D721Med (cell line): ENCODE measurements at regions not wholly inside any gene's neighbourhood (a gene's known extent, or its start where the extent isn't known, plus 50 kb on each side); places are given as distances from the start of the nearest gene placed in this dataset.

Source experiments
- DNase-seq: peaks from one replicate; pipeline ENCODE4 v3.0.0; 2011; ENCODE audit warnings: low spot score; ENCODE audit not compliant: insufficient read length
- FAIRE-seq: peaks from 2 replicates; lab custom pipeline; 2011; peaks lifted over from hg19 to GRCh38; lab: Jason Lieb, UNC
- CTCF ChIP-seq: IDR thresholded peaks from 2 replicates; pipeline ENCODE4 v1.5.1; 2012; ENCODE audit warnings: mild to moderate bottlenecking, control low read depth; ENCODE audit not compliant: insufficient read depth; ENCODE audit errors: missing control alignments

GRCh38 chr21:14878971-14879370, 185.8 kb downstream of the NRIP1 start:
- no peak for DNase-seq
- no peak for TF ChIP-seq CTCF
- no peak for FAIRE-seq

- no peak for TF ChIP-seq CTCF
- DNase-seq (no peak), FAIRE-seq (no peak)
These were observed 187.1 kb downstream of the NRIP1 start for GRCh38 chr21:14877581-14878228.

DNA sequence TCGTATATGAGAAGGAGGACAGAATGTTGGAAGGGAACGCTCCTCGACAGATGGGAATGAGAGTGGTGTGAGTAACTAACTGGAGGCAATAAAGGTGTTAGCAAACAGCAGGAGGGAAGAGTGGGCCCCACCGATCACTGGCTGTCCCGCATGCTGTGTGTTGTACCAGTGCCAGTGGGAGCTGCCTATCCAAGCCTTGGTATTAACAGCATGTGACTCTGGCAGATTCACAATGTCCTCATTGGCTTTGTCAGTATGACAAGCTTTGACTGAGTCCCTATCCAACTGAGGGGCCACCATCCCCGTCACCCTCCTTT, 188.3 kb downstream of the NRIP1 start:
- no peak for TF ChIP-seq CTCF
- DNase-seq, result no peak
- FAIRE-seq, result no peak

DNA sequence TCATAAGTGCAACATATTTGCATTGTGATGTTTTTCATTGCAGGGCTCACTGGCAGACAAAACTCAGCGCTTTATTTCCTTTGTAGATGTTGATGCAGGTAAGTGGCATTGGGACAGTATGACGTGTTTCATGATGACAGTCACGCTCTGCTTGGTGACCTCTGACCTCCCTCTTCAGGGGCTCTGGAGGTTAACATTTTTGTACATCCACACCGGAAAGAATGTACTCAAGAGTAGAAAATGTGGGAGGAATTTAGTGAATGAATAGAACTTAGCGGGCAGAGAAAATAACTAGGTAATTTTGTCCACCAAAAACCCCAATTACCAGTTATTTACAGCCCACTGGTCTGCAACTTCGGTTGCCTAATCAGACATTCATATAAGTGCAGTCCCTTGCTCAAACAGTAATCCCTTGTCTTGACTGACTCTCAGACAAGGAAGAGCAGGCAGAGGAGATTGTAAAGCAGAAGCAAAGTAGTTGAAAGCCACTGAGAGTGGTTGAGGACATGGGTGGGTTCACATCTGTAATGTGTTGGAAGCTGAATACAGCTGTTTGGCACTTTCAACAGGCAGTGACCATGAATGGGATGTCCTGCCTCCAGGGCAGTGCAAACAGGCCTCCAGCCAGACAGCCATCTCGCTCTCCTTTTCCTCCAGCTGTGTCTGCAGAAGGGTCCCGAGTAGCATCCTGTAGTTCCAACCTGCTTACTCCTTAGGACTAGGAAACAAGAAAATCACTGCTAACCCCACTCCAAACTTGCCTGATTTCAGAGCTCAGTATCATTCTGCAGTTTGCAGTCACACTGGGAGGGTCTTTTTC, 188.9 kb downstream of the NRIP1 start:
- TF ChIP-seq CTCF, result no peak
- FAIRE-seq, result no peak
- DNase-seq, result no peak

GRCh38 chr21:14875186-14875585, 189.6 kb downstream of the NRIP1 start:
- FAIRE-seq (no peak), DNase-seq (no peak)
- no peak for TF ChIP-seq CTCF

GRCh38 chr21:14874379-14874778, 190.4 kb downstream of the NRIP1 start:
- DNase-seq (no peak), FAIRE-seq (no peak)
- TF ChIP-seq CTCF, result no peak

- TF ChIP-seq CTCF, result no peak
- FAIRE-seq (no peak), DNase-seq (no peak)
These were observed 192.9 kb downstream of the NRIP1 start for GRCh38 chr21:14871861-14872260.
